Endodermal cell (in vitro differentiated cells): ENCODE measurements at regions not wholly inside any gene's neighbourhood (a gene's known extent, or its start where the extent isn't known, plus 50 kb on each side); places are given as distances from the start of the nearest gene placed in this dataset.

Experiments
- DNase-seq: peaks from one replicate; pipeline ENCODE4 v3.0.0-alpha.2; 2017
- H3K27ac ChIP-seq: 2 replicates; pipeline ENCODE4 v1.5.1; 2013; ENCODE audit warnings: mild to moderate bottlenecking, low read depth, low read length, moderate library complexity
- H3K27me3 ChIP-seq: 2 replicates; pipeline ENCODE4 v1.6.1; 2013; ENCODE audit warnings: mild to moderate bottlenecking, low read length, moderate library complexity; ENCODE audit not compliant: insufficient read depth, control insufficient read depth, poor library complexity, severe bottlenecking
- H3K36me3 ChIP-seq: 2 replicates; pipeline ENCODE4 v1.7.0; 2013; ENCODE audit warnings: mild to moderate bottlenecking, low read length, moderate library complexity; ENCODE audit not compliant: control insufficient read depth, insufficient read depth
- H3K4me1 ChIP-seq: one replicate; pipeline ENCODE4 v1.7.0; 2013; ENCODE audit warnings: low read length; ENCODE audit not compliant: control insufficient read depth, insufficient read depth
- H3K4me3 ChIP-seq: 2 replicates; pipeline ENCODE4 v1.5.1; 2013; ENCODE audit warnings: mild to moderate bottlenecking, low read length, moderate library complexity
- H3K9ac ChIP-seq: 2 replicates; pipeline ENCODE4 v1.6.1; 2013; ENCODE audit warnings: mild to moderate bottlenecking, low read length, moderate library complexity; ENCODE audit not compliant: poor library complexity, severe bottlenecking; ENCODE audit errors: extremely low read depth
- H3K9me3 ChIP-seq: 2 replicates; pipeline ENCODE4 v1.6.1; 2013; ENCODE audit warnings: mild to moderate bottlenecking, low read length, moderate library complexity; ENCODE audit not compliant: control insufficient read depth
- H3K27ac Mint-ChIP-seq: 2 replicates; pipeline ENCODE4 v1.8.0; 2020; ENCODE audit warnings: mixed read lengths
- H3K27me3 Mint-ChIP-seq: 2 replicates; pipeline ENCODE4 v1.8.0; 2021; ENCODE audit warnings: mild to moderate bottlenecking, mixed read lengths; ENCODE audit not compliant: insufficient read depth
- H3K36me3 Mint-ChIP-seq: 2 replicates; pipeline ENCODE4 v1.8.0; 2020; ENCODE audit warnings: low read depth, mixed read lengths
- H3K4me1 Mint-ChIP-seq: 2 replicates; pipeline ENCODE4 v1.8.0; 2020; ENCODE audit warnings: mixed read lengths
- H3K4me3 Mint-ChIP-seq: 2 replicates; pipeline ENCODE4 v1.8.0; 2020; ENCODE audit warnings: mild to moderate bottlenecking, moderate library complexity, mixed read lengths
- H3K9me3 Mint-ChIP-seq: 2 replicates; pipeline ENCODE4 v1.8.0; 2020; ENCODE audit warnings: mild to moderate bottlenecking, mixed read lengths
- CTCF ChIP-seq: fragments of 200-600 bp; sonication (generic); conservative IDR thresholded peaks from 2 replicates; pipeline ENCODE4 v1.5.0; 2021; ENCODE audit warnings: antibody characterized with exemption, mild to moderate bottlenecking
- WGBS, 2 experiments: methylation state at CpG; one replicate each; pipeline versions ENCODE4 v1.1.5 to v1.1.7; 2013; ENCODE audit warnings: missing lambda C conversion rate in 2 of 2, mixed read lengths in 1 of 2; ENCODE audit not compliant: insufficient coverage in 1 of 2, insufficient read length in 1 of 2; 5-methylcytosine and 5-hydroxymethylcytosine counted together

GRCh38 chr12:87305481-87305880 is 723.7 kb downstream of the C12orf50 start:
- H3K4me1 ChIP-seq, result no peaks in the 10 kb centered on the region
- Mint-ChIP-seq H3K4me1 (peaks cover 3% of the 10 kb centered on the region), H3K4me3 (no peak overlapping the region), H3K27ac (no peak overlapping the region), H3K27me3 (no peaks in the 10 kb centered on the region), H3K9me3 (no peaks in the 10 kb centered on the region), H3K36me3 (no peaks in the 10 kb centered on the region)
- no peak overlapping the region for H3K9ac ChIP-seq
- no peak overlapping the region for H3K4me3 ChIP-seq
- no peak overlapping the region for H3K27ac ChIP-seq
- TF ChIP-seq CTCF, result no peak
- no peaks in the 10 kb centered on the region for H3K27me3 ChIP-seq
- H3K36me3 ChIP-seq, result no peaks in the 10 kb centered on the region
- no peaks in the 10 kb centered on the region for H3K9me3 ChIP-seq
- DNase-seq, result no peak

- Mint-ChIP-seq H3K9me3 (no peaks in the 10 kb centered on the region), H3K36me3 (no peaks in the 10 kb centered on the region), H3K4me3 (no peak overlapping the region), H3K27me3 (no peaks in the 10 kb centered on the region), H3K4me1 (peaks cover 3% of the 10 kb centered on the region), H3K27ac (no peak overlapping the region)
- no peak for TF ChIP-seq CTCF
- WGBS, 2 experiments, result 87 to 94% methylated on average over 2 of the region's 2 CpGs
- no peaks in the 10 kb centered on the region for H3K27me3 ChIP-seq
- no peak for DNase-seq
- no peaks in the 10 kb centered on the region for H3K9me3 ChIP-seq
- H3K27ac ChIP-seq, result no peak overlapping the region
- H3K4me1 ChIP-seq, result no peaks in the 10 kb centered on the region
- H3K9ac ChIP-seq, result no peak overlapping the region
- H3K36me3 ChIP-seq, result no peaks in the 10 kb centered on the region
- no peak overlapping the region for H3K4me3 ChIP-seq
Measured at GRCh38 chr12:87304406-87304805, 724.8 kb downstream of the C12orf50 start.

- no peaks in the 10 kb centered on the region for H3K4me1 ChIP-seq
- DNase-seq, result no peak
- H3K27me3 ChIP-seq, result no peaks in the 10 kb centered on the region
- no peaks in the 10 kb centered on the region for H3K36me3 ChIP-seq
- H3K4me1 Mint-ChIP-seq, result peaks cover 3% of the 10 kb centered on the region
- no peaks in the 10 kb centered on the region for H3K9me3 ChIP-seq
- no peak for TF ChIP-seq CTCF
- H3K4me3 Mint-ChIP-seq, result no peak overlapping the region
- H3K27ac Mint-ChIP-seq, result no peak overlapping the region
- no peak overlapping the region for H3K9ac ChIP-seq
- WGBS, 2 experiments, result 100% methylated on average over 1 of the region's 1 CpG; no CpG with 5 or more reads in 1 of the 2 experiments
- no peak overlapping the region for H3K4me3 ChIP-seq
- no peaks in the 10 kb centered on the region for H3K9me3 Mint-ChIP-seq
- no peak overlapping the region for H3K27ac ChIP-seq
- H3K27me3 Mint-ChIP-seq, result no peaks in the 10 kb centered on the region
- H3K36me3 Mint-ChIP-seq, result no peaks in the 10 kb centered on the region
Measured at GRCh38 chr12:87303396-87304012, 725.7 kb downstream of the C12orf50 start.
